ENCODE measurements at regions not wholly inside any gene's neighbourhood (a gene's known extent, or its start where the extent isn't known, plus 50 kb on each side); places are given as distances from the start of the nearest gene placed in this dataset.

- H3K36me3 Mint-ChIP-seq (ENCODE audit: low read depth): no peaks in the 10 kb centered on the region
- H3K27ac Mint-ChIP-seq (ENCODE audit: unreplicated experiment): no peak overlapping the region
- H3K4me3 Mint-ChIP-seq (ENCODE audit: unreplicated experiment): no peak overlapping the region
- no peaks in the 10 kb centered on the region for H3K4me1 Mint-ChIP-seq (ENCODE audit: low read depth)
- no peak for DNase-seq (ENCODE audit: low spot score)
- TF ChIP-seq CTCF (IDR thresholded peaks at IDR 0.05): no peak
- H3K9me3 Mint-ChIP-seq (ENCODE audit: low read depth): no peaks in the 10 kb centered on the region
- peaks cover 7% of the 10 kb centered on the region for H3K27me3 Mint-ChIP-seq (ENCODE audit: low read depth)
Measured at GRCh38 chr4:173929921-173930320, 353.5 kb downstream of the FBXO8 start.

DNA sequence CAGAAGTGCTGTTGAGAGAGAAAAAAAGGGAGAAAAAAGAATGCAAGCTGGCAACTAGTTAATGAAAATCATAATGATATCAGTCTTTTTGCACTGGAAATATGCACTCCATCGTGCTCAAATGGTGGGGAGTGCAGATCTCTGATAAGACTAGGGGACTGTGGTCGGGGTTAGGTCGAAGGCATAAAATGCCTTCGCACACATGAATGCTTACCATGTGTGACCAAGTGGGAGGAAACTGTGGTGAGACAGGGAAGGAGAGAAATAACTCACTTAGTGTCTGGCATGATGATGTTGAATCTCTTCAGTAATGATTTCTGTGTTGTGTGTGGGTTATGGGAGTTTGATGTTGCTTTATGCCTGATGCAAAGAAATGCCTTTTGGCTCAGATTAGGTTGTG is 358.9 kb downstream of the FBXO8 start:
- Mint-ChIP-seq H3K4me3 (ENCODE audit: unreplicated experiment) (no peak overlapping the region), H3K36me3 (ENCODE audit: low read depth) (no peaks in the 10 kb centered on the region), H3K27me3 (ENCODE audit: low read depth) (peaks cover 3% of the 10 kb centered on the region), H3K9me3 (ENCODE audit: low read depth) (no peaks in the 10 kb centered on the region), H3K27ac (ENCODE audit: unreplicated experiment) (no peak overlapping the region), H3K4me1 (ENCODE audit: low read depth) (no peaks in the 10 kb centered on the region)
- no peak for TF ChIP-seq CTCF (IDR thresholded peaks at IDR 0.05)
- DNase-seq (ENCODE audit: low spot score): no peak

DNA sequence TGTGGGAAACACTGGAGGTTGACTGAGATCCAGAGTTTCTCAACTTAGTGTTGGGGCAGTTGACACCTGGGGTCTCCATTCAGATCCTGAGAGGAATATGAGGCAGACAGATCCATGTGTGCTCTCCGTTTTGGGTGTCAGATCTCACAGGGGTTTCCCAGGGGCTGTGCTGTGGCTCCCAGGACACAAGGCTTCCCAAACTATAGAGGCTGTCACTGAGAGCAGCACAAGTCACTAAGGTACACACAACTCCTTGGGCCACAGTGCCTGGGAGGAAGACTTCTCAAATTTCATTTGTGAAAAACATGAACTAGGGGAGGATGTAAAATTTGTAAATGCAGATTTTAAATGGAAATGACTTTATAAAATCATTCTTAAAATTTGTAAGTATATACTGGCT is 363.6 kb downstream of the FBXO8 start:
- H3K4me3 Mint-ChIP-seq (ENCODE audit: unreplicated experiment): no peak overlapping the region
- no peak for DNase-seq (ENCODE audit: low spot score)

GRCh38 chr4:173919196-173919595 is 364.3 kb downstream of the FBXO8 start:
- Mint-ChIP-seq H3K4me1 (ENCODE audit: low read depth) (no peaks in the 10 kb centered on the region), H3K27ac (ENCODE audit: unreplicated experiment) (no peak overlapping the region), H3K27me3 (ENCODE audit: low read depth) (peaks cover 12% of the 10 kb centered on the region), H3K9me3 (ENCODE audit: low read depth) (no peaks in the 10 kb centered on the region), H3K36me3 (ENCODE audit: low read depth) (no peaks in the 10 kb centered on the region), H3K4me3 (ENCODE audit: unreplicated experiment) (no peak overlapping the region)
- DNase-seq (ENCODE audit: low spot score): no peak
- no peak for TF ChIP-seq CTCF (IDR thresholded peaks at IDR 0.05)

More for the DNA sequence above, 363.6 kb downstream of the FBXO8 start:
- Mint-ChIP-seq H3K27ac (ENCODE audit: unreplicated experiment) (no peak overlapping the region), H3K27me3 (ENCODE audit: low read depth) (peaks cover 11% of the 10 kb centered on the region), H3K4me1 (ENCODE audit: low read depth) (no peaks in the 10 kb centered on the region), H3K36me3 (ENCODE audit: low read depth) (no peaks in the 10 kb centered on the region), H3K9me3 (ENCODE audit: low read depth) (no peaks in the 10 kb centered on the region)
- no peak for TF ChIP-seq CTCF (IDR thresholded peaks at IDR 0.05)

DNA sequence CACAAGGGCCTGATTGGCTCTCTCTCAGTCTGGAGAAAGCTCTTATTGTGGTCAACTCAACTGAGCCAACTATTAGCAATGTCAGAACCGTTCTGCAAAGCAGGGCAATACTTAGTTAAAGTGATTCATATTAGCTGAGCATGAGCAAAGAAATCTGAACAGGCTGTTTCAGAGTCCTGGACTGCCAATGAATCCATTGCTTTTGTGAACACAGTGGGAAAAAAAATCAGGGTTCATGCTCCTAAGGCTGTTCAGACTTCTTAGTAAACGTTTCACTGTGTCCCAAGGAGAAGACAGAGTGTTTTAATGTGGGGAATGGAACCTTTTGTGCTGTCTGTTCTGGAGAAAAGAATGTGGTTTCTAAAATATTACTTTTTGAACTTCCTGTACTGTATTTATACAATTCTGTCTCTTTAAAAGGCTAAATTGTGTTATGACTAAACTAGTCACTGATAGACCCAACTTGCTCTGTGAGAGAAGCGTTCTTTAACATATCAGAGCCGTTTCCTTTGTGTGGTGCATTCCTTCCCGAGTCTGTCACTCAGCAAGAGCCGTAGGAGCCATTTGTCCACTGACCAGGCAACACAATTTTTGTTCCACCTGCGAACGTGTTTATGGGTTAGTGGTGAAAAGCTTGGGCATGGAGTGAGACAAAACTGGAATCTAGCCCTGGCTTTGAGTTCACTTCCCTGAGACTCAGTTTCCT is 366.1 kb downstream of the FBXO8 start:
- Mint-ChIP-seq H3K27ac (ENCODE audit: unreplicated experiment) (no peak overlapping the region), H3K4me1 (ENCODE audit: low read depth) (no peaks in the 10 kb centered on the region)
- no peak for TF ChIP-seq CTCF (IDR thresholded peaks at IDR 0.05)

More for the DNA sequence above, 366.1 kb downstream of the FBXO8 start:
- peaks cover 14% of the 10 kb centered on the region for H3K27me3 Mint-ChIP-seq (ENCODE audit: low read depth)
- no peak for DNase-seq (ENCODE audit: low spot score)
- no peak overlapping the region for H3K4me3 Mint-ChIP-seq (ENCODE audit: unreplicated experiment)
- H3K36me3 Mint-ChIP-seq (ENCODE audit: low read depth): no peaks in the 10 kb centered on the region
- no peaks in the 10 kb centered on the region for H3K9me3 Mint-ChIP-seq (ENCODE audit: low read depth)

All from chondrocyte (in vitro differentiated cells).